SU-DHL-6 (cell line): ENCODE measurements at regions not wholly inside any gene's neighbourhood (a gene's known extent, or its start where the extent isn't known, plus 50 kb on each side); places are given as distances from the start of the nearest gene placed in this dataset.

Experiments used
- EZH2phosphoT487 ChIP-seq: fragments of 200-600 bp; sonication (generic), shearing (Covaris generic); conservative IDR thresholded peaks from 2 replicates; pipeline ENCODE4 v1.6.1; 2018; ENCODE audit warnings: mild to moderate bottlenecking, antibody characterized with exemption, low read length, moderate library complexity, mixed read lengths
- TF ChIP-seq, protein P1 (sequence below): fragments of 200-600 bp; sonication (generic); IDR thresholded peaks from one replicate; pipeline ENCODE4 v1.5.1; 2017; ENCODE audit warnings: antibody characterized with exemption, mild to moderate bottlenecking, low read length, moderate library complexity; ENCODE audit not compliant: insufficient read depth, poor library complexity, severe bottlenecking

DNA sequence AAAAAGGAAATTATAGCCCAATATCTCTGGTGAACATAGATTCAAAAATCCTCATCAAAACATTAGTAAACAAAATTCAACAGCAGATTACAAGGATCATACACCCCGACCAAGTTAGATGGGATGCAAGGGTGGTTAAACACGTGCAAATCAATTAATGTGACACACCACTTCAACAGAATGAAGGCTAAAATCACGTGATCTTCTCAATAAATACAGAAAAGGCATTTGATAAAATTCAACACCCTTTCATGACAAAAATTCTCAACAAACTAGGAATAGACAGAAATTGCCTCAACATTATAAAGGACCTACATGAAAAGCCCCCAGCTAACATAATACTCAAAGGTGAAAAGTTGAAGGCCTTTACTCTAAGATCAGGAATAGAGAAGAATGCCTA is 590.8 kb upstream of the FZD8 start:
- TF ChIP-seq, protein P1, sequence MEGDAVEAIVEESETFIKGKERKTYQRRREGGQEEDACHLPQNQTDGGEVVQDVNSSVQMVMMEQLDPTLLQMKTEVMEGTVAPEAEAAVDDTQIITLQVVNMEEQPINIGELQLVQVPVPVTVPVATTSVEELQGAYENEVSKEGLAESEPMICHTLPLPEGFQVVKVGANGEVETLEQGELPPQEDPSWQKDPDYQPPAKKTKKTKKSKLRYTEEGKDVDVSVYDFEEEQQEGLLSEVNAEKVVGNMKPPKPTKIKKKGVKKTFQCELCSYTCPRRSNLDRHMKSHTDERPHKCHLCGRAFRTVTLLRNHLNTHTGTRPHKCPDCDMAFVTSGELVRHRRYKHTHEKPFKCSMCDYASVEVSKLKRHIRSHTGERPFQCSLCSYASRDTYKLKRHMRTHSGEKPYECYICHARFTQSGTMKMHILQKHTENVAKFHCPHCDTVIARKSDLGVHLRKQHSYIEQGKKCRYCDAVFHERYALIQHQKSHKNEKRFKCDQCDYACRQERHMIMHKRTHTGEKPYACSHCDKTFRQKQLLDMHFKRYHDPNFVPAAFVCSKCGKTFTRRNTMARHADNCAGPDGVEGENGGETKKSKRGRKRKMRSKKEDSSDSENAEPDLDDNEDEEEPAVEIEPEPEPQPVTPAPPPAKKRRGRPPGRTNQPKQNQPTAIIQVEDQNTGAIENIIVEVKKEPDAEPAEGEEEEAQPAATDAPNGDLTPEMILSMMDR: no peak
- TF ChIP-seq EZH2phosphoT487: no peak
